ENCODE measurements at regions not wholly inside any gene's neighbourhood (a gene's known extent, or its start where the extent isn't known, plus 50 kb on each side); places are given as distances from the start of the nearest gene placed in this dataset.

DNA sequence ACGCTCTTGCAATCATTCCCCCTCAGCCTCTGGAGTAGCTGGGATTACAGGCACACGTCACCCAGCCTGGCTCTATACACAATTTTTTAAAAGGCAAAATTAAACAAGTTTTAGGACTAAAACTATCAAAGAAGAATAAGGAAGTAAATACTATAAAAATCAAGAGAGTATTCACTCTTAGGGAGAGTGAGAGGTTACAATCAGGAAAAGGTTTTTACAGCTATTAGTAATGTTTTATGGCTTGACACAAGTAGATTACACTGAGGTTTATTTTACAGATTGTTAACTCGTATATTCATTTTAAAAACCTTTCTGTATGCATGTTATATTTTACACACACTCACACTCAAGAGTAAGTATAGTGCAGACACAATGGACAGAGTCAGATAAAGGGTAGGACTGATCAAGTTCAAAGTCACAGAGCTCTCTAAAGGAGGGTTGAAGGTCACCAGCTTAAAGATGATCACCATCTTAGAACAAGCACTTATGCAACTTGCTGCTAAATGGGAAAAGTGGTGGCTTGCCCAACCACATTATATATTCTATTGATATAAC lies 77.9 kb upstream of the MAN1A2 start:
- H2BK120ac ChIP-seq (ENCODE audit: low read depth, low read length): no peak overlapping the region
- no peaks in the 10 kb centered on the region for H3K9me3 ChIP-seq (ENCODE audit: control insufficient read depth, insufficient read depth, low read length)

More for the DNA sequence above, 77.9 kb upstream of the MAN1A2 start:
- H4K91ac ChIP-seq (ENCODE audit: insufficient read depth, low read depth, low read length): no peak overlapping the region
- no peaks in the 10 kb centered on the region for H3K4me1 ChIP-seq (ENCODE audit: control insufficient read depth, insufficient read depth, low read length)
- BruUV-seq (replicated peaks): no TSS peak
- no peaks in the 10 kb centered on the region for H3K36me3 ChIP-seq (ENCODE audit: control insufficient read depth, insufficient read depth, low read length)
- no peak for TF ChIP-seq RCOR1 (IDR thresholded peaks at IDR 0.05; ENCODE audit: insufficient replicate concordance, low read length)
- no peak for TF ChIP-seq SMC3 (IDR thresholded peaks at IDR 0.05; ENCODE audit: low read depth, low read length)
- no peak for TF ChIP-seq CHD1 (IDR thresholded peaks at IDR 0.05; ENCODE audit: low read depth, low read length)
- TF ChIP-seq, protein P1, sequence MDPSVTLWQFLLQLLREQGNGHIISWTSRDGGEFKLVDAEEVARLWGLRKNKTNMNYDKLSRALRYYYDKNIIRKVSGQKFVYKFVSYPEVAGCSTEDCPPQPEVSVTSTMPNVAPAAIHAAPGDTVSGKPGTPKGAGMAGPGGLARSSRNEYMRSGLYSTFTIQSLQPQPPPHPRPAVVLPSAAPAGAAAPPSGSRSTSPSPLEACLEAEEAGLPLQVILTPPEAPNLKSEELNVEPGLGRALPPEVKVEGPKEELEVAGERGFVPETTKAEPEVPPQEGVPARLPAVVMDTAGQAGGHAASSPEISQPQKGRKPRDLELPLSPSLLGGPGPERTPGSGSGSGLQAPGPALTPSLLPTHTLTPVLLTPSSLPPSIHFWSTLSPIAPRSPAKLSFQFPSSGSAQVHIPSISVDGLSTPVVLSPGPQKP (IDR thresholded peaks at IDR 0.05; ENCODE audit: borderline replicate concordance, low read depth, low read length): no peak
- no peak for TF ChIP-seq RFX5 (IDR thresholded peaks at IDR 0.05; ENCODE audit: low read depth, low read length)
- no peak for TF ChIP-seq RAD21 (IDR thresholded peaks at IDR 0.05; ENCODE audit: low read length)
- TF ChIP-seq CEBPB (IDR thresholded peaks at IDR 0.05; ENCODE audit: low read depth, low read length): no peak
- no peak for TF ChIP-seq MAFK (IDR thresholded peaks at IDR 0.05; ENCODE audit: low read depth, low read length)
- TF ChIP-seq MXI1 (IDR thresholded peaks at IDR 0.05; ENCODE audit: borderline replicate concordance, low read depth, low read length): no peak
- no peak for TF ChIP-seq BHLHE40 (IDR thresholded peaks at IDR 0.05; ENCODE audit: low read depth, low read length)
- TF ChIP-seq, protein P2, sequence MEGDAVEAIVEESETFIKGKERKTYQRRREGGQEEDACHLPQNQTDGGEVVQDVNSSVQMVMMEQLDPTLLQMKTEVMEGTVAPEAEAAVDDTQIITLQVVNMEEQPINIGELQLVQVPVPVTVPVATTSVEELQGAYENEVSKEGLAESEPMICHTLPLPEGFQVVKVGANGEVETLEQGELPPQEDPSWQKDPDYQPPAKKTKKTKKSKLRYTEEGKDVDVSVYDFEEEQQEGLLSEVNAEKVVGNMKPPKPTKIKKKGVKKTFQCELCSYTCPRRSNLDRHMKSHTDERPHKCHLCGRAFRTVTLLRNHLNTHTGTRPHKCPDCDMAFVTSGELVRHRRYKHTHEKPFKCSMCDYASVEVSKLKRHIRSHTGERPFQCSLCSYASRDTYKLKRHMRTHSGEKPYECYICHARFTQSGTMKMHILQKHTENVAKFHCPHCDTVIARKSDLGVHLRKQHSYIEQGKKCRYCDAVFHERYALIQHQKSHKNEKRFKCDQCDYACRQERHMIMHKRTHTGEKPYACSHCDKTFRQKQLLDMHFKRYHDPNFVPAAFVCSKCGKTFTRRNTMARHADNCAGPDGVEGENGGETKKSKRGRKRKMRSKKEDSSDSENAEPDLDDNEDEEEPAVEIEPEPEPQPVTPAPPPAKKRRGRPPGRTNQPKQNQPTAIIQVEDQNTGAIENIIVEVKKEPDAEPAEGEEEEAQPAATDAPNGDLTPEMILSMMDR (conservative IDR thresholded peaks at IDR 0.05; ENCODE audit: low read depth, low read length): no peak
- TF ChIP-seq NFE2L2 (IDR thresholded peaks at IDR 0.05; ENCODE audit: low read depth, low read length): no peak
- TF ChIP-seq POLR2A (IDR thresholded peaks at IDR 0.05; ENCODE audit: low read depth, low read length): no peak
- TF ChIP-seq, protein P3, sequence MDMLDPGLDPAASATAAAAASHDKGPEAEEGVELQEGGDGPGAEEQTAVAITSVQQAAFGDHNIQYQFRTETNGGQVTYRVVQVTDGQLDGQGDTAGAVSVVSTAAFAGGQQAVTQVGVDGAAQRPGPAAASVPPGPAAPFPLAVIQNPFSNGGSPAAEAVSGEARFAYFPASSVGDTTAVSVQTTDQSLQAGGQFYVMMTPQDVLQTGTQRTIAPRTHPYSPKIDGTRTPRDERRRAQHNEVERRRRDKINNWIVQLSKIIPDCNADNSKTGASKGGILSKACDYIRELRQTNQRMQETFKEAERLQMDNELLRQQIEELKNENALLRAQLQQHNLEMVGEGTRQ (IDR thresholded peaks at IDR 0.05; ENCODE audit: low read depth, low read length): no peak
- no peak for TF ChIP-seq FOS (IDR thresholded peaks at IDR 0.05; ENCODE audit: low read depth, low read length)
- TF ChIP-seq MAZ (IDR thresholded peaks at IDR 0.05; ENCODE audit: borderline replicate concordance, low read depth, low read length): no peak
- in situ Hi-C loops (cut with MboI; ENCODE audit: low sequenced_read_pairs): loop anchor here (25.0 kb wide), 1 partner anchor 552 kb away; no protein-coding TSS in a partner anchor
- no peak overlapping the region for H2BK15ac ChIP-seq (ENCODE audit: low read depth, low read length)
- H3K14ac ChIP-seq (replicated peaks; ENCODE audit: low read depth, low read length): no peak overlapping the region
- H2BK20ac ChIP-seq (ENCODE audit: low read depth, low read length): no peak overlapping the region
- ChIA-PET CTCF (interaction anchor here (1.7 kb wide), 1 partner anchor 160 kb away, joined by 5 read pairs; no protein-coding TSS in a partner anchor), POLR2A (ENCODE audit: unreplicated experiment) (no interaction called here)
- no peaks in the 10 kb centered on the region for H4K20me1 ChIP-seq (ENCODE audit: insufficient read depth, low read length)
- DNase-seq (no peak), ATAC-seq (ENCODE audit: low read depth) (no peak)
- dilution Hi-C loops (cut with HindIII; ENCODE audit: low sequenced_read_pairs, unreplicated experiment): no loop called here
- no peak overlapping the region for H2BK5ac ChIP-seq (ENCODE audit: low read depth, low read length, poor library complexity, severe bottlenecking)
- no peak overlapping the region for H3K23ac ChIP-seq (ENCODE audit: low read depth, low read length)
- H3K18ac ChIP-seq (ENCODE audit: low read depth, low read length): no peak overlapping the region
- H3K79me1 ChIP-seq (ENCODE audit: low read depth in 1 of 2, low read length in 2 of 2): no peaks in the 10 kb centered on the region
- no peak overlapping the region for H3K4me3 ChIP-seq (ENCODE audit: insufficient read depth, low read depth, low read length)
- no peak overlapping the region for H3K56ac ChIP-seq (ENCODE audit: extremely low read depth, insufficient read depth, low read length)
- no peak overlapping the region for H3K4me2 ChIP-seq (ENCODE audit: low read depth, low read length)
- no peak overlapping the region for H2AK5ac ChIP-seq (ENCODE audit: low read depth, low read length)
- no peak overlapping the region for H3K27ac ChIP-seq (ENCODE audit: insufficient read depth, low read length)
- no peak overlapping the region for H3K9ac ChIP-seq (ENCODE audit: low read depth, low read length)
- intact Hi-C loops (cut with micrococcal nuclease): no loop called here
- H2AK9ac ChIP-seq (replicated peaks; ENCODE audit: low read depth, low read length, poor library complexity): no peak overlapping the region
- H3K9me1 ChIP-seq (ENCODE audit: insufficient read depth, low read length): no peaks in the 10 kb centered on the region
- H4K5ac ChIP-seq (ENCODE audit: low read depth, low read length): no peak overlapping the region
- peaks cover 7% of the 10 kb centered on the region for H3K27me3 ChIP-seq (ENCODE audit: control insufficient read depth, insufficient read depth, low read length)
- no peak overlapping the region for H4K8ac ChIP-seq (ENCODE audit: low read depth in 2 of 2, low read length in 2 of 2)
- no CpG with 5 or more reads among the region's 3 CpGs for WGBS, 2 experiments (ENCODE audit: extremely low coverage in 2 of 2, insufficient read length in 1 of 2)
- no peak overlapping the region for H3K4ac ChIP-seq (ENCODE audit: low read depth, low read length)
- H2AFZ ChIP-seq (replicated peaks; ENCODE audit: low read length, poor library complexity): no peak overlapping the region

All from IMR-90 (cell line).